Tibial nerve (tissue), 4 donors: ENCODE measurements at regions not wholly inside any gene's neighbourhood (a gene's known extent, or its start where the extent isn't known, plus 50 kb on each side); places are given as distances from the start of the nearest gene placed in this dataset.

Experiments used
- CTCF ChIP-seq, 5 experiments: fragments of 200-600 bp in 3 of 5; fragments of 450-650 bp in 2 of 5; sonication (generic) in 3 of 5; IDR thresholded peaks; one replicate each; pipeline ENCODE4 v1.5.1; 2016 to 2019; ENCODE audit warnings: antibody characterized with exemption in 5 of 5, mild to moderate bottlenecking in 3 of 5, moderate library complexity in 2 of 5
- EP300 ChIP-seq, 2 donors: sonication (generic); formaldehyde crosslinking; IDR thresholded peaks; one replicate each; pipeline ENCODE4 v1.6.1; 2017; ENCODE audit warnings: antibody characterized with exemption in 2 of 2, mild to moderate bottlenecking in 1 of 2
- POLR2A ChIP-seq, 2 donors: fragments of 450-650 bp; IDR thresholded peaks; one replicate each; pipeline ENCODE4 v1.6.1; 2017; ENCODE audit warnings: antibody characterized with exemption in 2 of 2, mild to moderate bottlenecking in 2 of 2, moderate library complexity in 2 of 2

DNA sequence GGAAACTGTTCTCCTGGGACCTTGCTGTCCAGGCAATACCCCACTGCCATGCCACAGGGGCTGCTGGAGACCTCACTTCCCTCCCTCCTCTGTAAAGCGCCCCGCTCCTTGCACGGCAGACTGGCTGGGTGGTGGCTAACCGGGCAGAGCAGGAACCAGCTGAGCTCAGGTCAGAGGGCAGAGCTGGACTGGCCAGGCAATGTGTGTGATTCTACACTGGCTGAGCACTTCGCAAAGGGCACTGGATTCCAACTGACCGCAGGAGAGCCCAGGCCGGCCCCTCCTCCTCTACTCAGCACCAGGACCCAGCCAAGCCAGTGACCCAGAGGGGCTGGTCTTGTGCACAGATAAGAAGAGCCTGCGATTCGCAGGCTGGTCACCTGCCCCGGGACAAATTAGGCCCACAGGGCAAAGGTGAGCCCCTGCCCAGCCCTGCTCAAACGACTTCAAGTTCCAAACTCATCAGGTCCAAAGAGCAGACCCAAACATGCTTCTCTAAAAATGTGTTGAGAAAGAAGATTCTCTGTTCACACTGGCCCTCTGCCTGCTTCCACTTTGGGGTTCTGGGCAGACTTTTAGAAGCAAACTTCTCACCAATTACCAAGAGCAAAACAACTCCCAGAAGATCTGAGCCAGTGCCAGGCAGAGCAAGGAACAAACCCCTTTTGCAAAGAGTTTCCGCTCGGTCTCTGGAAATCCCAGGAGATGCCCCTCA, 54.9 kb upstream of the DIO3 start:
- TF ChIP-seq CTCF (IDR thresholded peaks at IDR 0.05) (no peak), POLR2A (IDR thresholded peaks at IDR 0.05) (no peak), EP300 (IDR thresholded peaks at IDR 0.05) (no peak)
